ENCODE measurements at regions not wholly inside any gene's neighbourhood (a gene's known extent, or its start where the extent isn't known, plus 50 kb on each side); places are given as distances from the start of the nearest gene placed in this dataset. TPM values are rescaled to one million over a fixed set of nuclear protein-coding genes. Genes with fewer than 3 reads are reported as not detected.

- DNase-seq (ENCODE audit: low spot score), result no peak
- Histone ChIP-seq H3K9ac (ENCODE audit: low read depth in 1 of 2, low read length in 2 of 2) (no peak overlapping the region), H3K9me3 (ENCODE audit: control insufficient read depth in 4 of 4, low read length in 3 of 4) (peaks cover 0 to 1% (median 0%) of the 10 kb centered on the region in 4 donors), H3K27me3 (ENCODE audit: control insufficient read depth in 4 of 4, insufficient read depth in 4 of 4, low read length in 3 of 4) (no peaks in the 10 kb centered on the region), H3K36me3 (ENCODE audit: control insufficient read depth in 4 of 4, insufficient read depth in 3 of 4, low read depth in 1 of 4, low read length in 3 of 4) (no peaks in the 10 kb centered on the region), H3K27ac (ENCODE audit: low read depth in 1 of 2, low read length in 2 of 2) (no peak overlapping the region), H3K4me3 (ENCODE audit: low read depth in 1 of 3, low read length in 3 of 3) (no peak overlapping the region), H3K4me1 (ENCODE audit: control insufficient read depth in 4 of 4, insufficient read depth in 4 of 4, low read length in 3 of 4) (no peaks in the 10 kb centered on the region)
- TF ChIP-seq NR2F2 (IDR thresholded peaks at IDR 0.05) (no peak), REST (IDR thresholded peaks at IDR 0.05) (no peak), GABPA (IDR thresholded peaks at IDR 0.05 in 1 of 2, conservative IDR thresholded peaks at IDR 0.05 in 1 of 2) (no peak), HNF4G (IDR thresholded peaks at IDR 0.05) (no peak), YY1 (IDR thresholded peaks at IDR 0.05) (no peak), FOXA1 (IDR thresholded peaks at IDR 0.05) (no peak), RAD21 (IDR thresholded peaks at IDR 0.05) (no peak), EGR1 (IDR thresholded peaks at IDR 0.05; ENCODE audit: low read depth in 2 of 2) (no peak), FOXA2 (IDR thresholded peaks at IDR 0.05) (no peak), HNF4A (conservative IDR thresholded peaks at IDR 0.05) (no peak)
- WGBS, result 56% methylated on average over 2 of the region's 2 CpGs
Observed at GRCh38 chr13:34886121-34886875, 55.8 kb upstream of the NBEA start.

DNA sequence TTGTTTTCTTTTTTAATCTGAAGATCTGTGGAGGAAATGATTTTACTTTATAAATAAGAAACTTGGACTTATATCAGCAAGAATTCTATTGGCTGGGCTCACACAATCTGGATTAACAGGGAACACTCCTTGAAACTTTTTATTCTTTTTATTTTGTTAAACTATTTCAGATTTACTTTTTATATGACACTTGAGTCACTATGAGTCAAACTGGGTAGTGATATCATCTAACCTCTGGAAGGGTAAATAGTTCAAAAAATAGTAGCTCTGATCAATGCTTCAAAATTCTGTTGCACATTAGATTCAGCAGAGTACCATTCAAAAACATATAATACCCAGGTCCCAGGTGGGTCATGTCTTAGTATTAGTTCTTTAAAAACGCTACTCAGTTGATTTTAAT lies 55.1 kb upstream of the NBEA start:
- 47% methylated on average over 1 of the region's 1 CpG for WGBS
- no peak for DNase-seq (ENCODE audit: low spot score)
- Histone ChIP-seq H3K9me3 (ENCODE audit: control insufficient read depth in 4 of 4, low read length in 3 of 4) (no peaks in the 10 kb centered on the region), H3K27ac (ENCODE audit: low read depth in 1 of 2, low read length in 2 of 2) (no peak overlapping the region), H3K4me3 (ENCODE audit: low read depth in 1 of 3, low read length in 3 of 3) (no peak overlapping the region), H3K27me3 (ENCODE audit: control insufficient read depth in 4 of 4, insufficient read depth in 4 of 4, low read length in 3 of 4) (no peaks in the 10 kb centered on the region), H3K36me3 (ENCODE audit: control insufficient read depth in 4 of 4, insufficient read depth in 3 of 4, low read depth in 1 of 4, low read length in 3 of 4) (no peaks in the 10 kb centered on the region), H3K9ac (ENCODE audit: low read depth in 1 of 2, low read length in 2 of 2) (no peak overlapping the region), H3K4me1 (ENCODE audit: control insufficient read depth in 4 of 4, insufficient read depth in 4 of 4, low read length in 3 of 4) (no peaks in the 10 kb centered on the region)
- TF ChIP-seq EGR1 (IDR thresholded peaks at IDR 0.05; ENCODE audit: low read depth in 2 of 2), result no peak
- no peak for TF ChIP-seq NR2F2 (IDR thresholded peaks at IDR 0.05)

Small RNAs in the stretch of these regions (small RNA-seq; reads per million reads assigned to genes)
- gene AL356321.1 (not detected), gene RF00402 (not detected)

All from liver (tissue), 8 donors.